IMR-90 (cell line): ENCODE measurements at regions not wholly inside any gene's neighbourhood (a gene's known extent, or its start where the extent isn't known, plus 50 kb on each side); places are given as distances from the start of the nearest gene placed in this dataset.

Experiments used
- ATAC-seq: fragments of 200-7000 bp; cut with Tn5 transposase; 2 replicates; pipeline ENCODE4 v1.9.1; 2020; ENCODE audit warnings: low read depth, mild to moderate bottlenecking, moderate library complexity
- BruUV-seq: library from RNA; stranded (reverse); fragments of 400-500 nt; replicated peaks from 2 replicates; lab custom pipeline; 2021; lab: Mats Ljungman, UMichigan
- CTCF ChIA-PET: fragments of 300-600 bp; formaldehyde crosslinking; extraction: SDS; loops from one replicate; lab custom pipeline; 2021; ENCODE audit warnings: antibody characterized with exemption; lab: Yijun Ruan, JAX
- POLR2A ChIA-PET: fragments of 300-600 bp; sonication (Branson Sonifier 250); formaldehyde crosslinking; loops from one replicate; lab custom pipeline; 2022; ENCODE audit warnings: antibody characterized with exemption; ENCODE audit not compliant: unreplicated experiment; lab: Charles Lee
- DNase-seq: peaks from one replicate; pipeline ENCODE4 v3.0.0; 2013
- H2AFZ ChIP-seq: replicated peaks from 2 replicates; pipeline ENCODE3; 2013; ENCODE audit warnings: low read length, mild to moderate bottlenecking; ENCODE audit not compliant: poor library complexity
- H2AK5ac ChIP-seq: 2 replicates; pipeline ENCODE4 v1.6.1; 2013; ENCODE audit warnings: low read depth, low read length, inconsistent platforms
- H2AK9ac ChIP-seq: replicated peaks from 2 replicates; pipeline ENCODE3; 2013; ENCODE audit warnings: mild to moderate bottlenecking, low read depth, low read length, moderate library complexity; ENCODE audit not compliant: poor library complexity
- H2BK120ac ChIP-seq: 2 replicates; pipeline ENCODE4 v1.6.1; 2013; ENCODE audit warnings: low read depth, low read length, inconsistent platforms
- H2BK15ac ChIP-seq: 3 replicates; pipeline ENCODE4 v1.6.1; 2013; ENCODE audit warnings: low read depth, low read length, inconsistent platforms
- H2BK20ac ChIP-seq: 2 replicates; pipeline ENCODE4 v1.6.1; 2013; ENCODE audit warnings: low read depth, mild to moderate bottlenecking, inconsistent platforms, low read length, moderate library complexity
- H2BK5ac ChIP-seq: 2 replicates; pipeline ENCODE4 v1.6.1; 2013; ENCODE audit warnings: mild to moderate bottlenecking, low read depth, low read length, inconsistent platforms; ENCODE audit not compliant: poor library complexity, severe bottlenecking
- H3K14ac ChIP-seq: replicated peaks from 2 replicates; pipeline ENCODE4 v1.6.1; 2013; ENCODE audit warnings: low read depth, low read length, inconsistent platforms
- H3K18ac ChIP-seq: 2 replicates; pipeline ENCODE4 v1.6.1; 2013; ENCODE audit warnings: low read depth, low read length, control low read depth
- H3K23ac ChIP-seq: 2 replicates; pipeline ENCODE4 v1.6.1; 2013; ENCODE audit warnings: low read depth, low read length, inconsistent platforms
- H3K27ac ChIP-seq: 2 replicates; pipeline ENCODE4 v1.5.1; 2013; ENCODE audit warnings: mild to moderate bottlenecking, control low read depth, low read length; ENCODE audit not compliant: insufficient read depth
- H3K27me3 ChIP-seq: 2 replicates; pipeline ENCODE4 v1.6.1; 2013; ENCODE audit warnings: low read length; ENCODE audit not compliant: control insufficient read depth, insufficient read depth
- H3K36me3 ChIP-seq: 2 replicates; pipeline ENCODE4 v1.6.1; 2013; ENCODE audit warnings: low read length, mixed read lengths; ENCODE audit not compliant: control insufficient read depth, insufficient read depth
- H3K4ac ChIP-seq: 2 replicates; pipeline ENCODE4 v1.6.1; 2013; ENCODE audit warnings: low read depth, low read length, inconsistent platforms
- H3K4me1 ChIP-seq: 2 replicates; pipeline ENCODE4 v1.6.1; 2013; ENCODE audit warnings: low read length, mixed read lengths; ENCODE audit not compliant: control insufficient read depth, insufficient read depth
- H3K4me2 ChIP-seq: 2 replicates; pipeline ENCODE4 v1.6.1; 2013; ENCODE audit warnings: low read depth, mild to moderate bottlenecking, control low read depth, low read length, moderate library complexity
- H3K4me3 ChIP-seq: 2 replicates; pipeline ENCODE4 v1.5.1; 2013; ENCODE audit warnings: low read depth, mild to moderate bottlenecking, control low read depth, low read length, moderate library complexity; ENCODE audit not compliant: insufficient read depth
- H3K56ac ChIP-seq: 2 replicates; pipeline ENCODE4 v1.6.1; 2013; ENCODE audit warnings: low read length, inconsistent platforms; ENCODE audit not compliant: insufficient read depth; ENCODE audit errors: extremely low read depth
- H3K79me1 ChIP-seq, 2 experiments: 2 replicates each; pipeline ENCODE4 v1.6.1; 2013; ENCODE audit warnings: low read length in 2 of 2, inconsistent platforms in 1 of 2, low read depth in 1 of 2
- H3K9ac ChIP-seq: 2 replicates; pipeline ENCODE4 v1.6.1; 2013; ENCODE audit warnings: low read depth, low read length, control low read depth
- H3K9me1 ChIP-seq: 2 replicates; pipeline ENCODE4 v1.6.1; 2013; ENCODE audit warnings: low read length, inconsistent platforms; ENCODE audit not compliant: insufficient read depth
- H3K9me3 ChIP-seq: 2 replicates; pipeline ENCODE4 v1.6.1; 2013; ENCODE audit warnings: low read length; ENCODE audit not compliant: control insufficient read depth, insufficient read depth
- H4K20me1 ChIP-seq: 2 replicates; pipeline ENCODE4 v1.6.1; 2013; ENCODE audit warnings: low read length, inconsistent platforms; ENCODE audit not compliant: insufficient read depth
- H4K5ac ChIP-seq: 2 replicates; pipeline ENCODE4 v1.6.1; 2013; ENCODE audit warnings: mild to moderate bottlenecking, low read depth, low read length, control low read depth
- H4K8ac ChIP-seq, 2 experiments: 2 replicates each; pipeline ENCODE4 v1.6.1; 2013; ENCODE audit warnings: low read depth in 2 of 2, low read length in 2 of 2, control low read depth in 1 of 2, inconsistent platforms in 1 of 2
- H4K91ac ChIP-seq: 2 replicates; pipeline ENCODE4 v1.6.1; 2013; ENCODE audit warnings: low read depth, low read length, inconsistent platforms; ENCODE audit not compliant: insufficient read depth
- CEBPB ChIP-seq: IDR thresholded peaks from 2 replicates; pipeline ENCODE4 v1.6.1; 2012; ENCODE audit warnings: low read depth, low read length, improper control_type of control experiment
- CHD1 ChIP-seq: IDR thresholded peaks from 2 replicates; pipeline ENCODE4 v1.6.1; 2012; ENCODE audit warnings: low read depth, low read length, improper control_type of control experiment
- CTCF ChIP-seq: conservative IDR thresholded peaks from 2 replicates; pipeline ENCODE4 v1.5.1; 2012; ENCODE audit warnings: mild to moderate bottlenecking, low read depth, low read length, improper control_type of control experiment
- ELK1 ChIP-seq: fragments of 150-350 bp; IDR thresholded peaks from 2 replicates; pipeline ENCODE4 v1.6.1; 2016; ENCODE audit warnings: low read depth, mild to moderate bottlenecking, low read length, moderate library complexity, borderline replicate concordance
- FOS ChIP-seq: fragments of 150-350 bp; IDR thresholded peaks from 2 replicates; pipeline ENCODE4 v1.6.1; 2016; ENCODE audit warnings: low read depth, low read length
- NFE2L2 ChIP-seq: fragments of 150-350 bp; IDR thresholded peaks from 2 replicates; pipeline ENCODE4 v1.6.1; 2016; ENCODE audit warnings: low read depth, mild to moderate bottlenecking, low read length
- POLR2A ChIP-seq: IDR thresholded peaks from 2 replicates; pipeline ENCODE4 v1.6.1; 2012; ENCODE audit warnings: mild to moderate bottlenecking, low read depth, low read length
- RAD21 ChIP-seq: IDR thresholded peaks from 2 replicates; pipeline ENCODE4 v1.6.1; 2012; ENCODE audit warnings: low read length, improper control_type of control experiment
- RCOR1 ChIP-seq: IDR thresholded peaks from 2 replicates; pipeline ENCODE4 v1.6.1; 2012; ENCODE audit warnings: mild to moderate bottlenecking, low read length, improper control_type of control experiment; ENCODE audit not compliant: insufficient replicate concordance
- WGBS, 2 experiments: methylation state at CpG; one replicate each; pipeline versions ENCODE4 v1.1.5 to v1.1.7; 2013; ENCODE audit warnings: missing lambda C conversion rate in 2 of 2; ENCODE audit not compliant: insufficient read length in 1 of 2; ENCODE audit errors: extremely low coverage in 2 of 2; 5-methylcytosine and 5-hydroxymethylcytosine counted together
- dilution Hi-C: fragments of 300-500 bp; cut with HindIII; formaldehyde crosslinking; loops from one replicate; pipeline ENCODE4 v1.14.3; 2018; ENCODE audit warnings: low sequenced_read_pairs; ENCODE audit not compliant: unreplicated experiment
- in situ Hi-C: fragments of 300-500 bp; cut with MboI; formaldehyde crosslinking; loops from 3 replicates; pipeline ENCODE4 v1.14.3; 2019; ENCODE audit warnings: low sequenced_read_pairs, inconsistent platforms, mixed read lengths
- intact Hi-C: fragments of 100-400 bp; cut with micrococcal nuclease; formaldehyde crosslinking; loops from 2 replicates; pipeline ENCODE4 v1.10.0; 2022

DNA sequence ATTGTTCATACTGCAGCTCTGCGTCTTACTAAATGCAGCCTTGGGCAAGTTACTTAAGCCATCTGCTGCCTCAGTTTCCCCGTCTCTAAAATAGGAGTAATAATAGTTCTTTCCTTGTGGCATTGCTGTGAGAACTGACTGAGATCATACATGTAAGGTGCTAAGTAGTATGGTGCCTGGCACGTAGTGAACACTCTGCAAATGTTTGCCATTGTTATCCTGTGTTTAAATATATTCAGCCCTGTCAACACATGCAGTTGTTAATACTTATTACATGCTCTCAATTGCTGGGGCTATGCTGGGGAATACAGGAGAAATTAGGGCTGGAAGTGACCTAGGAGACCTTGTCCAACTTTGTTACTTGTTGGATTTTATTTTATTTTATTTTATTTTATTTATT, 105.2 kb upstream of the RAI14 start:
- dilution Hi-C loops = no loop called here
- no TSS peak for BruUV-seq

More for the DNA sequence above, 105.2 kb upstream of the RAI14 start:
- Histone ChIP-seq H3K18ac (no peak overlapping the region), H3K27ac (no peak overlapping the region), H2BK5ac (no peak overlapping the region), H3K27me3 (no peaks in the 10 kb centered on the region), H3K4ac (0 out of 2 replicates have a peak overlapping the region, but pooled peaks have one; percentile 13), H2BK120ac (no peak overlapping the region), H3K14ac (no peak overlapping the region), H4K91ac (no peak overlapping the region), H3K56ac (no peak overlapping the region), H2BK15ac (no peak overlapping the region), H4K5ac (no peak overlapping the region), H4K8ac (no peak overlapping the region), H2BK20ac (no peak overlapping the region), H2AK9ac (no peak overlapping the region), H3K4me2 (no peak overlapping the region), H3K36me3 (no peaks in the 10 kb centered on the region), H3K4me3 (no peak overlapping the region), H3K9ac (no peak overlapping the region), H3K79me1 (no peaks in the 10 kb centered on the region), H2AK5ac (0 out of 2 replicates have a peak overlapping the region, but pooled peaks have one; percentile 7), H3K9me1 (peaks cover 7% of the 10 kb centered on the region), H3K9me3 (peaks cover 2% of the 10 kb centered on the region; the same call in 1 of the 2 replicates), H3K23ac (no peak overlapping the region), H3K4me1 (no peaks in the 10 kb centered on the region), H4K20me1 (no peaks in the 10 kb centered on the region), H2AFZ (no peak overlapping the region)
- ATAC-seq (no peak), DNase-seq (no peak)
- ChIA-PET CTCF (no interaction called here), POLR2A (no interaction called here)
- WGBS, 2 experiments = no CpG with 5 or more reads among the region's 3 CpGs
- intact Hi-C loops (no loop called here), in situ Hi-C loops (no loop called here)
- TF ChIP-seq POLR2A (no peak), CHD1 (no peak), CTCF (no peak), RAD21 (no peak), ELK1 (no peak), RCOR1 (no peak), FOS (no peak), CEBPB (no peak), NFE2L2 (no peak)
